Stimulated activated memory B cell treated with anti-CD40 and anti-IgM and Interleukin-4, amounts not matched to agents 10 μg/mL and 1 μg/mL and 100 μg/mL, for 72 hours (primary cell): ENCODE measurements at regions not wholly inside any gene's neighbourhood (a gene's known extent, or its start where the extent isn't known, plus 50 kb on each side); places are given as distances from the start of the nearest gene placed in this dataset.

Experiments
- ATAC-seq: fragments of 150-1000 bp; cut with Tn5 transposase; 2 replicates; pipeline ENCODE4 v1.10.0; 2021
- H3K27ac Mint-ChIP-seq: one replicate; pipeline ENCODE4 v1.8.0; 2022; ENCODE audit warnings: mild to moderate bottlenecking, mixed read lengths
- H3K27me3 Mint-ChIP-seq: one replicate; pipeline ENCODE4 v1.8.0; 2022; ENCODE audit warnings: mixed read lengths
- H3K36me3 Mint-ChIP-seq: one replicate; pipeline ENCODE4 v1.8.0; 2022; ENCODE audit warnings: mixed read lengths
- H3K4me1 Mint-ChIP-seq: one replicate; pipeline ENCODE4 v1.8.0; 2022; ENCODE audit warnings: mixed read lengths
- H3K4me3 Mint-ChIP-seq: one replicate; pipeline ENCODE4 v1.8.0; 2022; ENCODE audit warnings: mild to moderate bottlenecking, moderate library complexity, mixed read lengths
- H3K9me3 Mint-ChIP-seq: one replicate; pipeline ENCODE4 v1.8.0; 2022; ENCODE audit warnings: mixed read lengths

GRCh38 chr4:4808086-4808485 lies 51.4 kb upstream of the MSX1 start:
- Mint-ChIP-seq H3K9me3 (peaks cover 3% of the 10 kb centered on the region), H3K4me1 (no peaks in the 10 kb centered on the region), H3K36me3 (no peaks in the 10 kb centered on the region), H3K27me3 (peaks cover 32% of the 10 kb centered on the region), H3K27ac (no peak overlapping the region), H3K4me3 (no peak overlapping the region)
- no peak for ATAC-seq

- Mint-ChIP-seq H3K36me3 (no peaks in the 10 kb centered on the region), H3K9me3 (no peaks in the 10 kb centered on the region), H3K27ac (no peak overlapping the region), H3K4me1 (no peaks in the 10 kb centered on the region), H3K27me3 (peaks cover 10% of the 10 kb centered on the region), H3K4me3 (no peak overlapping the region)
- no peak for ATAC-seq
Observed at GRCh38 chr4:4805887-4806286, 53.6 kb upstream of the MSX1 start.

- no peak for ATAC-seq
- Mint-ChIP-seq H3K4me1 (no peaks in the 10 kb centered on the region), H3K9me3 (no peaks in the 10 kb centered on the region), H3K27ac (no peak overlapping the region), H3K4me3 (no peak overlapping the region), H3K36me3 (no peaks in the 10 kb centered on the region), H3K27me3 (peaks cover 4% of the 10 kb centered on the region)
Observed at GRCh38 chr4:4803912-4804296, 55.6 kb upstream of the MSX1 start.

GRCh38 chr4:4803216-4803911 lies 56.1 kb upstream of the MSX1 start:
- Mint-ChIP-seq H3K9me3 (no peaks in the 10 kb centered on the region), H3K4me3 (no peak overlapping the region), H3K27ac (no peak overlapping the region), H3K36me3 (no peaks in the 10 kb centered on the region), H3K27me3 (peaks cover 9% of the 10 kb centered on the region), H3K4me1 (no peaks in the 10 kb centered on the region)
- no peak for ATAC-seq

GRCh38 chr4:4800646-4801408 lies 58.6 kb upstream of the MSX1 start:
- H3K4me3 Mint-ChIP-seq: no peak overlapping the region
- H3K4me1 Mint-ChIP-seq: no peaks in the 10 kb centered on the region
- no peak for ATAC-seq
- H3K9me3 Mint-ChIP-seq: no peaks in the 10 kb centered on the region
- no peaks in the 10 kb centered on the region for H3K36me3 Mint-ChIP-seq
- peaks cover 9% of the 10 kb centered on the region for H3K27me3 Mint-ChIP-seq
- no peak overlapping the region for H3K27ac Mint-ChIP-seq

- H3K9me3 Mint-ChIP-seq: peaks cover 15% of the 10 kb centered on the region
- no peak for ATAC-seq
- no peak overlapping the region for H3K27ac Mint-ChIP-seq
- H3K4me1 Mint-ChIP-seq: no peaks in the 10 kb centered on the region
- peaks cover 39% of the 10 kb centered on the region for H3K27me3 Mint-ChIP-seq
- H3K36me3 Mint-ChIP-seq: peaks cover 10% of the 10 kb centered on the region
- no peak overlapping the region for H3K4me3 Mint-ChIP-seq
Observed at GRCh38 chr4:4794421-4794820, 65.0 kb upstream of the MSX1 start.

GRCh38 chr4:4792466-4792865 lies 67.0 kb upstream of the MSX1 start:
- Mint-ChIP-seq H3K27me3 (peaks cover 30% of the 10 kb centered on the region), H3K4me1 (no peaks in the 10 kb centered on the region), H3K36me3 (peaks cover 13% of the 10 kb centered on the region), H3K27ac (no peak overlapping the region), H3K9me3 (peaks cover 25% of the 10 kb centered on the region), H3K4me3 (no peak overlapping the region)
- no peak for ATAC-seq

- H3K27ac Mint-ChIP-seq: no peak overlapping the region
- H3K4me3 Mint-ChIP-seq: no peak overlapping the region
- H3K27me3 Mint-ChIP-seq: peaks cover 30% of the 10 kb centered on the region
- H3K4me1 Mint-ChIP-seq: no peaks in the 10 kb centered on the region
- peaks cover 13% of the 10 kb centered on the region for H3K36me3 Mint-ChIP-seq
- ATAC-seq: no peak
- H3K9me3 Mint-ChIP-seq: peaks cover 26% of the 10 kb centered on the region
Observed at GRCh38 chr4:4791299-4792111, 68.0 kb upstream of the MSX1 start.

- Mint-ChIP-seq H3K36me3 (peaks cover 13% of the 10 kb centered on the region), H3K9me3 (peaks cover 26% of the 10 kb centered on the region), H3K4me3 (no peak overlapping the region), H3K27me3 (peaks cover 18% of the 10 kb centered on the region), H3K4me1 (no peaks in the 10 kb centered on the region), H3K27ac (no peak overlapping the region)
- ATAC-seq: no peak
Observed at GRCh38 chr4:4789462-4789861, 70.0 kb upstream of the MSX1 start.

- Mint-ChIP-seq H3K9me3 (peaks cover 24% of the 10 kb centered on the region), H3K4me3 (no peak overlapping the region), H3K27ac (no peak overlapping the region), H3K4me1 (no peaks in the 10 kb centered on the region), H3K27me3 (peaks cover 9% of the 10 kb centered on the region), H3K36me3 (peaks cover 13% of the 10 kb centered on the region)
- ATAC-seq: no peak
Observed at GRCh38 chr4:4788573-4788972, 70.9 kb upstream of the MSX1 start.

- Mint-ChIP-seq H3K4me1 (no peaks in the 10 kb centered on the region), H3K36me3 (peaks cover 9% of the 10 kb centered on the region), H3K9me3 (peaks cover 18% of the 10 kb centered on the region), H3K27me3 (peaks cover 8% of the 10 kb centered on the region), H3K27ac (no peak overlapping the region), H3K4me3 (no peak overlapping the region)
- no peak for ATAC-seq
Observed at GRCh38 chr4:4787421-4787820, 72.0 kb upstream of the MSX1 start.

- Mint-ChIP-seq H3K27me3 (peaks cover 25% of the 10 kb centered on the region), H3K27ac (no peak overlapping the region), H3K4me3 (no peak overlapping the region), H3K9me3 (peaks cover 10% of the 10 kb centered on the region), H3K36me3 (peaks cover 2% of the 10 kb centered on the region), H3K4me1 (no peaks in the 10 kb centered on the region)
- no peak for ATAC-seq
Observed at GRCh38 chr4:4784379-4784778, 75.1 kb upstream of the MSX1 start.

GRCh38 chr4:4783847-4784246 lies 75.6 kb upstream of the MSX1 start:
- no peak overlapping the region for H3K27ac Mint-ChIP-seq
- H3K36me3 Mint-ChIP-seq: no peaks in the 10 kb centered on the region
- H3K4me1 Mint-ChIP-seq: no peaks in the 10 kb centered on the region
- no peak for ATAC-seq
- H3K27me3 Mint-ChIP-seq: peaks cover 25% of the 10 kb centered on the region
- peaks cover 6% of the 10 kb centered on the region for H3K9me3 Mint-ChIP-seq
- H3K4me3 Mint-ChIP-seq: no peak overlapping the region

- Mint-ChIP-seq H3K4me1 (no peaks in the 10 kb centered on the region), H3K4me3 (no peak overlapping the region), H3K27me3 (peaks cover 25% of the 10 kb centered on the region), H3K36me3 (no peaks in the 10 kb centered on the region), H3K9me3 (peaks cover 6% of the 10 kb centered on the region), H3K27ac (no peak overlapping the region)
- no peak for ATAC-seq
Observed at GRCh38 chr4:4782969-4783368, 76.5 kb upstream of the MSX1 start.

GRCh38 chr4:4781936-4782707 lies 77.3 kb upstream of the MSX1 start:
- Mint-ChIP-seq H3K27ac (no peak overlapping the region), H3K27me3 (peaks cover 33% of the 10 kb centered on the region), H3K4me1 (no peaks in the 10 kb centered on the region), H3K36me3 (no peaks in the 10 kb centered on the region), H3K4me3 (no peak overlapping the region), H3K9me3 (peaks cover 5% of the 10 kb centered on the region)
- no peak for ATAC-seq
